Right ventricle myocardium superior (tissue), 1 donor: ENCODE measurements at regions not wholly inside any gene's neighbourhood (a gene's known extent, or its start where the extent isn't known, plus 50 kb on each side); places are given as distances from the start of the nearest gene placed in this dataset.
A peak's percentile ranks its signal among the peaks of the same experiment; 100 is the strongest.
"Not testable (repeated sequence)": the region's sequence is repeated elsewhere in the genome, so short reads cannot be mapped to it uniquely, and the experiment has no call there.

Experiments used
- ATAC-seq: fragments of 200-7000 bp; cut with Tn5 transposase; one replicate; pipeline ENCODE4 v1.9.1; 2020; ENCODE audit warnings: mild to moderate bottlenecking; ENCODE audit not compliant: poor library complexity
- DNase-seq: peaks from one replicate; pipeline ENCODE4 v3.0.0-alpha.2; 2020
- intact Hi-C: fragments of 100-400 bp; cut with DNase I; formaldehyde crosslinking; loops from one replicate; pipeline ENCODE4 v1.11.2; 2022
- donor health status: DM: no; HTN: yes; CAD: no; lungs with severe emphysema.

- ATAC-seq (no peak), DNase-seq (no peak)
- intact Hi-C loops: no loop called here
Observed at GRCh38 chr3:87120881-87121280, 106.2 kb upstream of the CHMP2B start.

GRCh38 chr3:87120236-87120635 is 106.9 kb upstream of the CHMP2B start:
- no peak for ATAC-seq
- DNase-seq: no peak
- intact Hi-C loops: no loop called here

GRCh38 chr3:87109465-87109864 is 117.6 kb upstream of the CHMP2B start:
- ATAC-seq (no peak), DNase-seq (no peak)
- intact Hi-C loops: no loop called here

- no peak for ATAC-seq
- no peak for DNase-seq
- intact Hi-C loops: no loop called here
Observed at GRCh38 chr3:87101861-87102625, 111.1 kb upstream of the VGLL3 start.

- intact Hi-C loops, ATAC-seq, DNase-seq: not testable (repeated sequence)
Observed at GRCh38 chr3:87097733-87098132, 106.8 kb upstream of the VGLL3 start.

- ATAC-seq (no peak), DNase-seq (no peak)
- intact Hi-C loops: no loop called here
Observed at GRCh38 chr3:87090631-87091030, 99.7 kb upstream of the VGLL3 start.

GRCh38 chr3:87088993-87089841 is 98.3 kb upstream of the VGLL3 start:
- DNase-seq: peak; percentile 74
- peak; percentile 97 for ATAC-seq
- intact Hi-C loops: no loop called here

GRCh38 chr3:87088430-87088992 is 97.6 kb upstream of the VGLL3 start:
- ATAC-seq: peak; percentile 30
- DNase-seq: no peak
- intact Hi-C loops: no loop called here

- intact Hi-C loops: loop anchor here (5.0 kb wide), 1 partner anchor 303 kb away; no protein-coding TSS in a partner anchor
- no peak for DNase-seq
- no peak for ATAC-seq
Observed at GRCh38 chr3:87084868-87085267, 93.9 kb upstream of the VGLL3 start.

GRCh38 chr3:87082796-87083440 is 92.0 kb upstream of the VGLL3 start:
- DNase-seq (no peak), ATAC-seq (peak; percentile 66)
- intact Hi-C loops: loop anchor here (5.0 kb wide), 1 partner anchor 301 kb away; no protein-coding TSS in a partner anchor

GRCh38 chr3:87077355-87077754 is 86.4 kb upstream of the VGLL3 start:
- ATAC-seq: no peak
- intact Hi-C loops: no loop called here
- DNase-seq: no peak

GRCh38 chr3:87076946-87077345 is 86.0 kb upstream of the VGLL3 start:
- no peak for ATAC-seq
- intact Hi-C loops: no loop called here
- DNase-seq: no peak

GRCh38 chr3:87073496-87074145 is 82.7 kb upstream of the VGLL3 start:
- intact Hi-C loops: no loop called here
- ATAC-seq: no peak
- DNase-seq: no peak

- intact Hi-C loops: no loop called here
- DNase-seq (no peak), ATAC-seq (no peak)
Observed at GRCh38 chr3:87072446-87072845, 81.5 kb upstream of the VGLL3 start.

- no peak for DNase-seq
- intact Hi-C loops: no loop called here
- ATAC-seq: no peak
Observed at GRCh38 chr3:87069971-87070370, 79.0 kb upstream of the VGLL3 start.

- ATAC-seq: no peak
- DNase-seq: no peak
- intact Hi-C loops: no loop called here
Observed at GRCh38 chr3:87069021-87069420, 78.1 kb upstream of the VGLL3 start.

GRCh38 chr3:87062685-87063084 is 71.7 kb upstream of the VGLL3 start:
- DNase-seq (no peak), ATAC-seq (no peak)
- intact Hi-C loops: no loop called here

GRCh38 chr3:87057474-87057873 is 66.5 kb upstream of the VGLL3 start:
- no peak for DNase-seq
- intact Hi-C loops: no loop called here
- no peak for ATAC-seq

- DNase-seq (no peak), ATAC-seq (no peak)
- intact Hi-C loops: no loop called here
Observed at GRCh38 chr3:87053553-87053952, 62.6 kb upstream of the VGLL3 start.
